ENCODE measurements at regions not wholly inside any gene's neighbourhood (a gene's known extent, or its start where the extent isn't known, plus 50 kb on each side); places are given as distances from the start of the nearest gene placed in this dataset.

DNA sequence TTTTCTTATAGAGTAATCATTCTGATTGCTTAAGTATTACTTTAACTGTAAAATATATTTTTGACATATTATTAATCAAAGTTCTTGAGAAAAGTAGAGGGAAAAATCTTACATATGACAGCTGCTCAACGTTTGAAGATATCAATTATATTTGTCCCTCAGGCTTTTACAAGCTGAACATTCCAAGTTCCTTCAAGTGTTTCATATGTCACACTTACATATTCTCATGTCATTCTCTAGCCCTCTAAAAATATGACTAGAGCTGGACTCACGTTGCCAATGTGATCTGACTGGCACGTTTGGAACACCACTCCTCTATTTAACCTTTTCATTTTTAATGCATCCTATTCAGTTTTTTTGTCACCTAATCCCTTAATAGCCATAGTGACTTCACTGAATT, 492.9 kb downstream of the PCDH18 start:
- TF ChIP-seq, protein P1, sequence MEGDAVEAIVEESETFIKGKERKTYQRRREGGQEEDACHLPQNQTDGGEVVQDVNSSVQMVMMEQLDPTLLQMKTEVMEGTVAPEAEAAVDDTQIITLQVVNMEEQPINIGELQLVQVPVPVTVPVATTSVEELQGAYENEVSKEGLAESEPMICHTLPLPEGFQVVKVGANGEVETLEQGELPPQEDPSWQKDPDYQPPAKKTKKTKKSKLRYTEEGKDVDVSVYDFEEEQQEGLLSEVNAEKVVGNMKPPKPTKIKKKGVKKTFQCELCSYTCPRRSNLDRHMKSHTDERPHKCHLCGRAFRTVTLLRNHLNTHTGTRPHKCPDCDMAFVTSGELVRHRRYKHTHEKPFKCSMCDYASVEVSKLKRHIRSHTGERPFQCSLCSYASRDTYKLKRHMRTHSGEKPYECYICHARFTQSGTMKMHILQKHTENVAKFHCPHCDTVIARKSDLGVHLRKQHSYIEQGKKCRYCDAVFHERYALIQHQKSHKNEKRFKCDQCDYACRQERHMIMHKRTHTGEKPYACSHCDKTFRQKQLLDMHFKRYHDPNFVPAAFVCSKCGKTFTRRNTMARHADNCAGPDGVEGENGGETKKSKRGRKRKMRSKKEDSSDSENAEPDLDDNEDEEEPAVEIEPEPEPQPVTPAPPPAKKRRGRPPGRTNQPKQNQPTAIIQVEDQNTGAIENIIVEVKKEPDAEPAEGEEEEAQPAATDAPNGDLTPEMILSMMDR (IDR thresholded peaks at IDR 0.05) = no peak
- TF ChIP-seq EZH2 (IDR thresholded peaks at IDR 0.05) (no peak), EZH2phosphoT487 (IDR thresholded peaks at IDR 0.05) (no peak)
